Immature natural killer cell (primary cell): ENCODE measurements at regions not wholly inside any gene's neighbourhood (a gene's known extent, or its start where the extent isn't known, plus 50 kb on each side); places are given as distances from the start of the nearest gene placed in this dataset.
"Not testable (repeated sequence)": the region's sequence is repeated elsewhere in the genome, so short reads cannot be mapped to it uniquely, and the experiment has no call there.

ENCODE experiments used
- DNase-seq, 3 donors: peaks; one replicate each; pipeline ENCODE4 v3.0.0; 2022; ENCODE audit warnings: mixed read lengths in 1 of 3
- H3K27ac Mint-ChIP-seq, 6 donors: one replicate each; pipeline ENCODE4 v1.8.0; 2020; ENCODE audit warnings: mixed read lengths in 6 of 6, mild to moderate bottlenecking in 5 of 6, inconsistent platforms in 4 of 6, moderate library complexity in 3 of 6
- H3K27me3 Mint-ChIP-seq, 3 donors: one replicate each; pipeline ENCODE4 v1.8.0; 2020 to 2021; ENCODE audit warnings: low read depth in 3 of 3, mild to moderate bottlenecking in 3 of 3, mixed read lengths in 3 of 3, moderate library complexity in 3 of 3, inconsistent platforms in 1 of 3
- H3K36me3 Mint-ChIP-seq, 3 donors: one replicate each; pipeline ENCODE4 v1.8.0; 2020; ENCODE audit warnings: mixed read lengths in 3 of 3, inconsistent platforms in 2 of 3, mild to moderate bottlenecking in 2 of 3
- H3K4me1 Mint-ChIP-seq, 2 donors: one replicate each; pipeline ENCODE4 v1.8.0; 2020; ENCODE audit warnings: inconsistent platforms in 2 of 2, mild to moderate bottlenecking in 2 of 2, mixed read lengths in 2 of 2, moderate library complexity in 1 of 2
- H3K4me3 Mint-ChIP-seq, 5 donors: one replicate each; pipeline ENCODE4 v1.8.0; 2020; ENCODE audit warnings: mild to moderate bottlenecking in 5 of 5, mixed read lengths in 5 of 5, inconsistent platforms in 3 of 5, moderate library complexity in 3 of 5
- H3K9me3 Mint-ChIP-seq, 6 donors: one replicate each; pipeline ENCODE4 v1.8.0; 2020; ENCODE audit warnings: mild to moderate bottlenecking in 6 of 6, mixed read lengths in 6 of 6, inconsistent platforms in 4 of 6, moderate library complexity in 3 of 6

GRCh38 chr20:29031262-29031982, 2226.0 kb upstream of the DEFB115 start:
- peaks cover 21 to 68% (median 29%) of the 10 kb centered on the region in 6 donors for H3K9me3 Mint-ChIP-seq
- H3K4me1 Mint-ChIP-seq, DNase-seq: not testable (repeated sequence)

GRCh38 chr20:29044239-29044638, 2213.2 kb upstream of the DEFB115 start:
- not testable (repeated sequence) for H3K27me3 Mint-ChIP-seq, H3K4me3 Mint-ChIP-seq, H3K4me1 Mint-ChIP-seq

More at GRCh38 chr20:29031262-29031982, 2226.0 kb upstream of the DEFB115 start:
- H3K27ac Mint-ChIP-seq, H3K27me3 Mint-ChIP-seq, H3K4me3 Mint-ChIP-seq: not testable (repeated sequence)
- H3K36me3 Mint-ChIP-seq = peaks cover 0 to 10% (median 0%) of the 10 kb centered on the region in 3 donors

GRCh38 chr20:29050008-29050606, 2207.4 kb upstream of the DEFB115 start:
- H3K27ac Mint-ChIP-seq, H3K27me3 Mint-ChIP-seq: not testable (repeated sequence)

More at GRCh38 chr20:29044239-29044638, 2213.2 kb upstream of the DEFB115 start:
- H3K9me3 Mint-ChIP-seq = peaks cover 10 to 52% (median 25%) of the 10 kb centered on the region in 6 donors
- H3K27ac Mint-ChIP-seq, H3K36me3 Mint-ChIP-seq, DNase-seq: not testable (repeated sequence)

GRCh38 chr20:29057866-29058484, 2199.5 kb upstream of the DEFB115 start:
- not testable (repeated sequence) for H3K4me3 Mint-ChIP-seq, DNase-seq, H3K36me3 Mint-ChIP-seq, H3K27me3 Mint-ChIP-seq, H3K27ac Mint-ChIP-seq, H3K4me1 Mint-ChIP-seq
- H3K9me3 Mint-ChIP-seq = peaks cover 24 to 76% (median 43%) of the 10 kb centered on the region in 6 donors

More at GRCh38 chr20:29050008-29050606, 2207.4 kb upstream of the DEFB115 start:
- DNase-seq, H3K4me3 Mint-ChIP-seq, H3K36me3 Mint-ChIP-seq, H3K4me1 Mint-ChIP-seq: not testable (repeated sequence)
- peaks cover 13 to 47% (median 29%) of the 10 kb centered on the region in 6 donors for H3K9me3 Mint-ChIP-seq

GRCh38 chr20:29062451-29062850, 2195.0 kb upstream of the DEFB115 start:
- H3K4me1 Mint-ChIP-seq, H3K27ac Mint-ChIP-seq, H3K4me3 Mint-ChIP-seq, H3K36me3 Mint-ChIP-seq, H3K27me3 Mint-ChIP-seq, DNase-seq: not testable (repeated sequence)
- H3K9me3 Mint-ChIP-seq = peaks cover 29 to 86% (median 57%) of the 10 kb centered on the region in 6 donors

- DNase-seq, H3K36me3 Mint-ChIP-seq, H3K4me3 Mint-ChIP-seq, H3K27ac Mint-ChIP-seq, H3K27me3 Mint-ChIP-seq, H3K4me1 Mint-ChIP-seq: not testable (repeated sequence)
- H3K9me3 Mint-ChIP-seq = peaks cover 23 to 63% (median 48%) of the 10 kb centered on the region in 6 donors
Measured at GRCh38 chr20:29066341-29066740, 2191.1 kb upstream of the DEFB115 start.

GRCh38 chr20:29073640-29074039, 2183.8 kb upstream of the DEFB115 start:
- not testable (repeated sequence) for DNase-seq, H3K36me3 Mint-ChIP-seq, H3K27me3 Mint-ChIP-seq, H3K27ac Mint-ChIP-seq, H3K4me3 Mint-ChIP-seq, H3K4me1 Mint-ChIP-seq
- H3K9me3 Mint-ChIP-seq = peaks cover 11 to 37% (median 19%) of the 10 kb centered on the region in 6 donors

GRCh38 chr20:29079769-29080690, 2177.4 kb upstream of the DEFB115 start:
- peak overlapping the region in 3 of 5 donors; percentile 72 to 81 (median 79) for H3K4me3 Mint-ChIP-seq
- H3K27me3 Mint-ChIP-seq = peaks cover 0 to 3% (median 0%) of the 10 kb centered on the region in 3 donors
- peaks cover 0 to 3% of the 10 kb centered on the region in 2 donors for H3K4me1 Mint-ChIP-seq
- peaks cover 23 to 61% (median 38%) of the 10 kb centered on the region in 6 donors for H3K9me3 Mint-ChIP-seq
- peak overlapping the region in 1 of 6 donors; percentile 20 for H3K27ac Mint-ChIP-seq
- DNase-seq = peak in 2 of 3 donors; percentile 25
- peaks cover 0 to 5% (median 4%) of the 10 kb centered on the region in 3 donors for H3K36me3 Mint-ChIP-seq

- not testable (repeated sequence) for H3K4me1 Mint-ChIP-seq, H3K27me3 Mint-ChIP-seq, H3K27ac Mint-ChIP-seq, H3K36me3 Mint-ChIP-seq, DNase-seq
- Mint-ChIP-seq H3K9me3 (peaks cover 30 to 65% (median 46%) of the 10 kb centered on the region in 6 donors), H3K4me3 (peak overlapping the region in 1 of 5 donors; percentile 24)
Measured at GRCh38 chr20:29081712-29082111, 2175.8 kb upstream of the DEFB115 start.

GRCh38 chr20:29085625-29086024, 2171.8 kb upstream of the DEFB115 start:
- DNase-seq = no peak
- Mint-ChIP-seq H3K4me1 (no peaks in the 10 kb centered on the region), H3K4me3 (no peak overlapping the region), H3K36me3 (peaks cover 3 to 15% (median 4%) of the 10 kb centered on the region in 3 donors), H3K27me3 (peaks cover 0 to 2% (median 0%) of the 10 kb centered on the region in 3 donors), H3K27ac (no peak overlapping the region), H3K9me3 (peaks cover 34 to 78% (median 56%) of the 10 kb centered on the region in 6 donors)

- H3K27ac Mint-ChIP-seq, H3K27me3 Mint-ChIP-seq, H3K4me1 Mint-ChIP-seq, H3K4me3 Mint-ChIP-seq, DNase-seq: not testable (repeated sequence)
- Mint-ChIP-seq H3K36me3 (peaks cover 3 to 15% (median 4%) of the 10 kb centered on the region in 3 donors), H3K9me3 (peaks cover 34 to 81% (median 60%) of the 10 kb centered on the region in 6 donors)
Measured at GRCh38 chr20:29086145-29086718, 2171.2 kb upstream of the DEFB115 start.

- peaks cover 34 to 76% (median 57%) of the 10 kb centered on the region in 6 donors for H3K9me3 Mint-ChIP-seq
Measured at GRCh38 chr20:29086938-29087337, 2170.5 kb upstream of the DEFB115 start.

GRCh38 chr20:29087887-29088286, 2169.6 kb upstream of the DEFB115 start:
- not testable (repeated sequence) for H3K27ac Mint-ChIP-seq, H3K27me3 Mint-ChIP-seq, DNase-seq, H3K4me1 Mint-ChIP-seq, H3K4me3 Mint-ChIP-seq
- H3K9me3 Mint-ChIP-seq = peaks cover 33 to 73% (median 56%) of the 10 kb centered on the region in 6 donors
- peaks cover 3 to 15% (median 4%) of the 10 kb centered on the region in 3 donors for H3K36me3 Mint-ChIP-seq

More at GRCh38 chr20:29086938-29087337, 2170.5 kb upstream of the DEFB115 start:
- DNase-seq = no peak
- Mint-ChIP-seq H3K27me3 (peaks cover 0 to 2% (median 0%) of the 10 kb centered on the region in 3 donors), H3K36me3 (peaks cover 3 to 15% (median 4%) of the 10 kb centered on the region in 3 donors), H3K27ac (no peak overlapping the region), H3K4me1 (no peaks in the 10 kb centered on the region), H3K4me3 (no peak overlapping the region)
